GM12891 (cell line): ENCODE measurements at regions not wholly inside any gene's neighbourhood (a gene's known extent, or its start where the extent isn't known, plus 50 kb on each side); places are given as distances from the start of the nearest gene placed in this dataset.
"Not testable (repeated sequence)": the region's sequence is repeated elsewhere in the genome, so short reads cannot be mapped to it uniquely, and the experiment has no call there.

Experiments
- DNase-seq: peaks from one replicate; pipeline ENCODE4 v3.0.0; 2011; ENCODE audit warnings: low spot score; ENCODE audit not compliant: insufficient read length
- FAIRE-seq: peaks from 2 replicates; lab custom pipeline; 2011; peaks lifted over from hg19 to GRCh38; lab: Jason Lieb, UNC
- PAX5 ChIP-seq: IDR thresholded peaks from 2 replicates; pipeline ENCODE4 v1.6.1; 2011; ENCODE audit warnings: low read length, moderate library complexity, mild to moderate bottlenecking; ENCODE audit not compliant: insufficient read depth, severe bottlenecking
- POLR2A ChIP-seq: IDR thresholded peaks from 2 replicates; pipeline ENCODE4 v1.6.1; 2011; ENCODE audit warnings: low read depth, low read length, control low read depth
- POLR2AphosphoS5 ChIP-seq: IDR thresholded peaks from 2 replicates; pipeline ENCODE4 v1.6.1; 2011; ENCODE audit warnings: low read depth, low read length, control low read depth
- POU2F2 ChIP-seq: IDR thresholded peaks from 2 replicates; pipeline ENCODE4 v1.6.1; 2011; ENCODE audit warnings: low read depth, mild to moderate bottlenecking, control low read depth, low read length, moderate library complexity
- SPI1 ChIP-seq: IDR thresholded peaks from 2 replicates; pipeline ENCODE4 v1.6.1; 2011; ENCODE audit warnings: low read depth, low read length, control low read depth
- TAF1 ChIP-seq: IDR thresholded peaks from 2 replicates; pipeline ENCODE4 v1.6.1; 2011; ENCODE audit warnings: low read depth, low read length, control low read depth

- DNase-seq (no peak), FAIRE-seq (no peak)
- TF ChIP-seq PAX5 (no peak), POLR2A (no peak), TAF1 (no peak), SPI1 (no peak), POLR2AphosphoS5 (no peak), POU2F2 (no peak)
These were observed 50.9 kb upstream of the WARS2 start for GRCh38 chr1:119191325-119191724.

GRCh38 chr1:119204197-119204960, 63.9 kb upstream of the WARS2 start:
- FAIRE-seq = no peak
- TF ChIP-seq TAF1 = no peak
- no peak for TF ChIP-seq SPI1
- no peak for TF ChIP-seq PAX5
- no peak for TF ChIP-seq POU2F2
- no peak for TF ChIP-seq POLR2A
- no peak for TF ChIP-seq POLR2AphosphoS5
- no peak for DNase-seq

- TF ChIP-seq POLR2AphosphoS5 = no peak
- TF ChIP-seq POLR2A = no peak
- no peak for TF ChIP-seq SPI1
- TF ChIP-seq TAF1 = no peak
- no peak for TF ChIP-seq PAX5
- TF ChIP-seq POU2F2 = no peak
- no peak for DNase-seq
- no peak for FAIRE-seq
These were observed 64.5 kb upstream of the WARS2 start for GRCh38 chr1:119204961-119205357.

- DNase-seq = no peak
- FAIRE-seq = no peak
- TF ChIP-seq POLR2A (no peak), TAF1 (no peak), SPI1 (no peak), POLR2AphosphoS5 (no peak)
These were observed 68.6 kb upstream of the WARS2 start for GRCh38 chr1:119209061-119209460.

GRCh38 chr1:119209596-119210295, 69.3 kb upstream of the WARS2 start:
- FAIRE-seq (no peak), DNase-seq (no peak)
- TF ChIP-seq POLR2A (no peak), POU2F2 (no peak), SPI1 (no peak), POLR2AphosphoS5 (no peak), TAF1 (no peak), PAX5 (no peak)

GRCh38 chr1:119210296-119210649, 69.8 kb upstream of the WARS2 start:
- no peak for TF ChIP-seq TAF1
- no peak for TF ChIP-seq POLR2AphosphoS5
- no peak for TF ChIP-seq POU2F2
- TF ChIP-seq POLR2A = no peak
- TF ChIP-seq SPI1 = no peak
- TF ChIP-seq PAX5 = no peak
- no peak for DNase-seq
- FAIRE-seq = no peak

- not testable (repeated sequence) for FAIRE-seq
These were observed 72.8 kb upstream of the WARS2 start for GRCh38 chr1:119213213-119213612.

GRCh38 chr1:119214961-119215360, 74.5 kb upstream of the WARS2 start:
- not testable (repeated sequence) for FAIRE-seq, DNase-seq

More at GRCh38 chr1:119213213-119213612, 72.8 kb upstream of the WARS2 start:
- not testable (repeated sequence) for DNase-seq

GRCh38 chr1:119217309-119217828, 76.9 kb upstream of the WARS2 start:
- no peak for FAIRE-seq
- TF ChIP-seq TAF1 (no peak), SPI1 (no peak)
- DNase-seq = no peak

- no peak for TF ChIP-seq POLR2AphosphoS5
- TF ChIP-seq POLR2A = no peak
- no peak for TF ChIP-seq TAF1
- no peak for TF ChIP-seq POU2F2
- no peak for TF ChIP-seq PAX5
- TF ChIP-seq SPI1 = no peak
- DNase-seq (no peak), FAIRE-seq (no peak)
These were observed 79.3 kb upstream of the WARS2 start for GRCh38 chr1:119219711-119220110.

GRCh38 chr1:119220991-119221390, 80.5 kb upstream of the WARS2 start:
- FAIRE-seq (no peak), DNase-seq (no peak)

More at GRCh38 chr1:119220991-119221390, 80.5 kb upstream of the WARS2 start:
- TF ChIP-seq POLR2A = no peak
- no peak for TF ChIP-seq POLR2AphosphoS5
- TF ChIP-seq TAF1 = no peak
- TF ChIP-seq PAX5 = no peak
- TF ChIP-seq SPI1 = no peak
